Glutamatergic neuron (in vitro differentiated cells): ENCODE measurements at regions not wholly inside any gene's neighbourhood (a gene's known extent, or its start where the extent isn't known, plus 50 kb on each side); places are given as distances from the start of the nearest gene placed in this dataset.

ENCODE experiments used
- DNase-seq: peaks from one replicate; pipeline ENCODE4 v3.0.0; 2022
- H3K27ac Mint-ChIP-seq: one replicate; pipeline ENCODE4 v1.8.0; 2020; ENCODE audit warnings: mild to moderate bottlenecking, mixed read lengths, inconsistent platforms; ENCODE audit not compliant: unreplicated experiment
- H3K27me3 Mint-ChIP-seq: one replicate; pipeline ENCODE4 v1.8.0; 2020; ENCODE audit warnings: mild to moderate bottlenecking, moderate library complexity, mixed read lengths, inconsistent platforms; ENCODE audit not compliant: unreplicated experiment
- H3K36me3 Mint-ChIP-seq: one replicate; pipeline ENCODE4 v1.8.0; 2020; ENCODE audit warnings: mild to moderate bottlenecking, mixed read lengths, inconsistent platforms; ENCODE audit not compliant: unreplicated experiment
- H3K4me1 Mint-ChIP-seq: one replicate; pipeline ENCODE4 v1.8.0; 2020; ENCODE audit warnings: mild to moderate bottlenecking, low read depth, mixed read lengths, inconsistent platforms; ENCODE audit not compliant: unreplicated experiment
- H3K4me3 Mint-ChIP-seq: one replicate; pipeline ENCODE4 v1.8.0; 2020; ENCODE audit warnings: mild to moderate bottlenecking, mixed read lengths, inconsistent platforms; ENCODE audit not compliant: unreplicated experiment
- H3K9me3 Mint-ChIP-seq: one replicate; pipeline ENCODE4 v1.8.0; 2020; ENCODE audit warnings: mild to moderate bottlenecking, moderate library complexity, mixed read lengths, inconsistent platforms; ENCODE audit not compliant: unreplicated experiment
- CTCF ChIP-seq: fragments of 200-600 bp; sonication (generic); IDR thresholded peaks from one replicate; pipeline ENCODE4 v1.5.0; 2021; ENCODE audit not compliant: partially characterized antibody, unreplicated experiment

GRCh38 chr12:105423237-105423636 lies 92.7 kb downstream of the C12orf75 start:
- peaks cover 2% of the 10 kb centered on the region for H3K9me3 Mint-ChIP-seq
- no peak overlapping the region for H3K27ac Mint-ChIP-seq
- TF ChIP-seq CTCF = no peak

GRCh38 chr12:105423921-105424320 lies 93.4 kb downstream of the C12orf75 start:
- no peaks in the 10 kb centered on the region for H3K36me3 Mint-ChIP-seq
- no peak overlapping the region for H3K4me3 Mint-ChIP-seq
- peaks cover 15% of the 10 kb centered on the region for H3K4me1 Mint-ChIP-seq
- no peak for TF ChIP-seq CTCF
- no peaks in the 10 kb centered on the region for H3K27me3 Mint-ChIP-seq
- H3K27ac Mint-ChIP-seq = no peak overlapping the region
- no peaks in the 10 kb centered on the region for H3K9me3 Mint-ChIP-seq
- no peak for DNase-seq

More at GRCh38 chr12:105423237-105423636, 92.7 kb downstream of the C12orf75 start:
- Mint-ChIP-seq H3K27me3 (no peaks in the 10 kb centered on the region), H3K4me1 (peaks cover 18% of the 10 kb centered on the region), H3K4me3 (no peak overlapping the region), H3K36me3 (no peaks in the 10 kb centered on the region)
- DNase-seq = no peak

- Mint-ChIP-seq H3K4me3 (no peak overlapping the region), H3K27ac (no peak overlapping the region), H3K9me3 (no peaks in the 10 kb centered on the region), H3K27me3 (no peaks in the 10 kb centered on the region), H3K36me3 (no peaks in the 10 kb centered on the region), H3K4me1 (peaks cover 4% of the 10 kb centered on the region)
- DNase-seq = no peak
- TF ChIP-seq CTCF = no peak
These were observed 95.0 kb downstream of the C12orf75 start for GRCh38 chr12:105425254-105426174.

- peaks cover 8% of the 10 kb centered on the region for H3K4me1 Mint-ChIP-seq
- no peak overlapping the region for H3K4me3 Mint-ChIP-seq
- no peak for TF ChIP-seq CTCF
- no peaks in the 10 kb centered on the region for H3K36me3 Mint-ChIP-seq
- DNase-seq = no peak
- H3K27me3 Mint-ChIP-seq = no peaks in the 10 kb centered on the region
- H3K9me3 Mint-ChIP-seq = no peaks in the 10 kb centered on the region
- H3K27ac Mint-ChIP-seq = no peak overlapping the region
These were observed 96.3 kb downstream of the C12orf75 start for GRCh38 chr12:105426766-105427165.

- no peak for TF ChIP-seq CTCF
- H3K27me3 Mint-ChIP-seq = no peaks in the 10 kb centered on the region
These were observed 97.4 kb downstream of the C12orf75 start for GRCh38 chr12:105427883-105428282.

More at GRCh38 chr12:105427883-105428282, 97.4 kb downstream of the C12orf75 start:
- H3K4me3 Mint-ChIP-seq = no peak overlapping the region
- no peak for DNase-seq
- peaks cover 10% of the 10 kb centered on the region for H3K4me1 Mint-ChIP-seq
- H3K36me3 Mint-ChIP-seq = no peaks in the 10 kb centered on the region
- H3K9me3 Mint-ChIP-seq = no peaks in the 10 kb centered on the region
- H3K27ac Mint-ChIP-seq = no peak overlapping the region
